ENCODE measurements at regions not wholly inside any gene's neighbourhood (a gene's known extent, or its start where the extent isn't known, plus 50 kb on each side); places are given as distances from the start of the nearest gene placed in this dataset.

DNA sequence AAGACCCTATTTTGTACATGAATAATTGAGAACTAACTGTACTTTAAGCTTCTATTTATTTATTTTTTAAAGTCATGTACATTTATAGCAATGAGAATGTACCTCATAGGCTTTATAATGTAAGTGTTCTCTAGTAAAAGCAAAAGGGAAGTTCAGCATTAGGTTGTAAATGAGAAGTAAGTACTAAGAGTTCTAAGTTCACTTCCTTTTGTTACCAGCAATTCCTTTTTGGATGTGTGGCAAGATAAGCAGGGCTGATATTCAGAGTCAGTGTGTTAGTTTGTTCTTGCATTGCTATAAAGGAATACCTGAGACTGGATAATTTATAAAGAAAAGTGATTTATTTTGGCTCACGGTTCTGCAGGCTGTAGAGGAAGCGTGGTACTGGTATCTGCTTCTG lies 54.0 kb upstream of the CCN2 start:
- Histone ChIP-seq H3K27ac (ENCODE audit: low read depth in 2 of 2, low read length in 1 of 2) (no peak overlapping the region), H3F3A (replicated peaks; ENCODE audit: insufficient read depth) (no peaks in the 10 kb centered on the region), H3K4me1 (ENCODE audit: control insufficient read depth in 1 of 2, insufficient read depth in 2 of 2, low read depth in 1 of 2, low read length in 1 of 2) (no peaks in the 10 kb centered on the region), H3K36me3 (replicated peaks in 1 of 2; ENCODE audit: control insufficient read depth in 1 of 2, insufficient read depth in 2 of 2, low read length in 1 of 2) (no peaks in the 10 kb centered on the region), H3K27me3 (ENCODE audit: insufficient read depth) (no peaks in the 10 kb centered on the region), H3K9me2 (no peaks in the 10 kb centered on the region), H3K4me3 (ENCODE audit: low read depth in 2 of 2, low read length in 1 of 2) (no peak overlapping the region), H3K79me2 (ENCODE audit: insufficient read depth) (no peaks in the 10 kb centered on the region), H2AFZ (ENCODE audit: low read depth) (no peak overlapping the region), H3K9ac (no peak overlapping the region), H4K20me1 (ENCODE audit: insufficient read depth) (no peaks in the 10 kb centered on the region), H3K4me2 (no peak overlapping the region), H3K9me3 (no peaks in the 10 kb centered on the region)
- TF ChIP-seq GATA2 (CRISPR knock-in tag; IDR thresholded peaks at IDR 0.05), result no peak
- TF ChIP-seq EZH2phosphoT487 (IDR thresholded peaks at IDR 0.05; ENCODE audit: borderline replicate concordance, low read depth), result no peak
- no peak for TF ChIP-seq IRF3 (IDR thresholded peaks at IDR 0.05; ENCODE audit: low read depth, low read length)
- TF ChIP-seq JUND (IDR thresholded peaks at IDR 0.05), result no peak
- TF ChIP-seq TAF1 (IDR thresholded peaks at IDR 0.05; ENCODE audit: borderline replicate concordance, low read depth, low read length), result no peak
- no peak for TF ChIP-seq FOXM1 (IDR thresholded peaks at IDR 0.05; ENCODE audit: low read depth)
- TF ChIP-seq, protein P1, sequence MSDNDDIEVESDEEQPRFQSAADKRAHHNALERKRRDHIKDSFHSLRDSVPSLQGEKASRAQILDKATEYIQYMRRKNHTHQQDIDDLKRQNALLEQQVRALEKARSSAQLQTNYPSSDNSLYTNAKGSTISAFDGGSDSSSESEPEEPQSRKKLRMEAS (IDR thresholded peaks at IDR 0.05; ENCODE audit: low read depth), result no peak
- TF ChIP-seq ELF1 (IDR thresholded peaks at IDR 0.05), result no peak
- no peak for DNase-seq
- ChIA-PET CTCF (interaction anchor here (0.6 kb wide), 1 partner anchor 27 kb away, joined by 3 read pairs; no protein-coding TSS in a partner anchor), POLR2A (no interaction called here)
- WGBS (ENCODE audit: low lambda C conversion rate), result 47% methylated on average over 2 of the region's 2 CpGs

- no peak overlapping the region for H3K27ac ChIP-seq (ENCODE audit: low read depth in 2 of 2, low read length in 1 of 2)
- no peaks in the 10 kb centered on the region for H3K9me3 ChIP-seq
- H3K36me3 ChIP-seq (replicated peaks in 1 of 2; ENCODE audit: control insufficient read depth in 1 of 2, insufficient read depth in 2 of 2, low read length in 1 of 2), result no peaks in the 10 kb centered on the region
- no peaks in the 10 kb centered on the region for H4K20me1 ChIP-seq (ENCODE audit: insufficient read depth)
- POLR2A ChIA-PET, result no interaction called here
- H3K4me3 ChIP-seq (ENCODE audit: low read depth in 2 of 2, low read length in 1 of 2), result no peak overlapping the region
- H3F3A ChIP-seq (replicated peaks; ENCODE audit: insufficient read depth), result no peaks in the 10 kb centered on the region
- WGBS (ENCODE audit: low lambda C conversion rate), result 50% methylated on average over 1 of the region's 1 CpG
- no peaks in the 10 kb centered on the region for H3K79me2 ChIP-seq (ENCODE audit: insufficient read depth)
- no peak overlapping the region for H2AFZ ChIP-seq (ENCODE audit: low read depth)
- no peak for DNase-seq
- H3K27me3 ChIP-seq (ENCODE audit: insufficient read depth), result no peaks in the 10 kb centered on the region
- no peak overlapping the region for H3K4me2 ChIP-seq
- TF ChIP-seq USF1 (IDR thresholded peaks at IDR 0.05; ENCODE audit: borderline replicate concordance, low read depth) (no peak), JUND (IDR thresholded peaks at IDR 0.05) (no peak), NRF1 (IDR thresholded peaks at IDR 0.05; ENCODE audit: low read depth, low read length) (no peak), SMC3 (IDR thresholded peaks at IDR 0.05; ENCODE audit: low read depth, low read length) (no peak), MEF2A (IDR thresholded peaks at IDR 0.05; ENCODE audit: borderline replicate concordance, low read depth) (no peak), IRF3 (IDR thresholded peaks at IDR 0.05; ENCODE audit: low read depth, low read length) (no peak), GABPA (IDR thresholded peaks at IDR 0.05; ENCODE audit: low read depth) (no peak), EZH2phosphoT487 (IDR thresholded peaks at IDR 0.05; ENCODE audit: borderline replicate concordance, low read depth) (no peak), TEAD4 (IDR thresholded peaks at IDR 0.05; ENCODE audit: borderline replicate concordance, insufficient read depth) (no peak)
- TF ChIP-seq, protein P2, sequence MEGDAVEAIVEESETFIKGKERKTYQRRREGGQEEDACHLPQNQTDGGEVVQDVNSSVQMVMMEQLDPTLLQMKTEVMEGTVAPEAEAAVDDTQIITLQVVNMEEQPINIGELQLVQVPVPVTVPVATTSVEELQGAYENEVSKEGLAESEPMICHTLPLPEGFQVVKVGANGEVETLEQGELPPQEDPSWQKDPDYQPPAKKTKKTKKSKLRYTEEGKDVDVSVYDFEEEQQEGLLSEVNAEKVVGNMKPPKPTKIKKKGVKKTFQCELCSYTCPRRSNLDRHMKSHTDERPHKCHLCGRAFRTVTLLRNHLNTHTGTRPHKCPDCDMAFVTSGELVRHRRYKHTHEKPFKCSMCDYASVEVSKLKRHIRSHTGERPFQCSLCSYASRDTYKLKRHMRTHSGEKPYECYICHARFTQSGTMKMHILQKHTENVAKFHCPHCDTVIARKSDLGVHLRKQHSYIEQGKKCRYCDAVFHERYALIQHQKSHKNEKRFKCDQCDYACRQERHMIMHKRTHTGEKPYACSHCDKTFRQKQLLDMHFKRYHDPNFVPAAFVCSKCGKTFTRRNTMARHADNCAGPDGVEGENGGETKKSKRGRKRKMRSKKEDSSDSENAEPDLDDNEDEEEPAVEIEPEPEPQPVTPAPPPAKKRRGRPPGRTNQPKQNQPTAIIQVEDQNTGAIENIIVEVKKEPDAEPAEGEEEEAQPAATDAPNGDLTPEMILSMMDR (IDR thresholded peaks at IDR 0.05), result no peak
- no peaks in the 10 kb centered on the region for H3K4me1 ChIP-seq (ENCODE audit: control insufficient read depth in 1 of 2, insufficient read depth in 2 of 2, low read depth in 1 of 2, low read length in 1 of 2)
- CTCF ChIA-PET, result no interaction called here
- no peak overlapping the region for H3K9ac ChIP-seq
- no peaks in the 10 kb centered on the region for H3K9me2 ChIP-seq
These were observed 53.5 kb upstream of the CCN2 start for GRCh38 chr6:132004668-132005067.

All from SK-N-SH (cell line).